NT2/D1 (cell line): ENCODE measurements at regions not wholly inside any gene's neighbourhood (a gene's known extent, or its start where the extent isn't known, plus 50 kb on each side); places are given as distances from the start of the nearest gene placed in this dataset.

Source experiments
- SUZ12 ChIP-seq: IDR thresholded peaks from 2 replicates; pipeline ENCODE4 v1.6.1; 2011; ENCODE audit not compliant: insufficient read length, insufficient read depth; ENCODE audit errors: extremely low read depth
- YY1 ChIP-seq: IDR thresholded peaks from 2 replicates; pipeline ENCODE4 v1.6.1; 2011; ENCODE audit not compliant: insufficient read length, insufficient read depth
- ZNF274 ChIP-seq: IDR thresholded peaks from 2 replicates; pipeline ENCODE4 v1.6.1; 2011; ENCODE audit warnings: mild to moderate bottlenecking, low read depth, low read length

DNA sequence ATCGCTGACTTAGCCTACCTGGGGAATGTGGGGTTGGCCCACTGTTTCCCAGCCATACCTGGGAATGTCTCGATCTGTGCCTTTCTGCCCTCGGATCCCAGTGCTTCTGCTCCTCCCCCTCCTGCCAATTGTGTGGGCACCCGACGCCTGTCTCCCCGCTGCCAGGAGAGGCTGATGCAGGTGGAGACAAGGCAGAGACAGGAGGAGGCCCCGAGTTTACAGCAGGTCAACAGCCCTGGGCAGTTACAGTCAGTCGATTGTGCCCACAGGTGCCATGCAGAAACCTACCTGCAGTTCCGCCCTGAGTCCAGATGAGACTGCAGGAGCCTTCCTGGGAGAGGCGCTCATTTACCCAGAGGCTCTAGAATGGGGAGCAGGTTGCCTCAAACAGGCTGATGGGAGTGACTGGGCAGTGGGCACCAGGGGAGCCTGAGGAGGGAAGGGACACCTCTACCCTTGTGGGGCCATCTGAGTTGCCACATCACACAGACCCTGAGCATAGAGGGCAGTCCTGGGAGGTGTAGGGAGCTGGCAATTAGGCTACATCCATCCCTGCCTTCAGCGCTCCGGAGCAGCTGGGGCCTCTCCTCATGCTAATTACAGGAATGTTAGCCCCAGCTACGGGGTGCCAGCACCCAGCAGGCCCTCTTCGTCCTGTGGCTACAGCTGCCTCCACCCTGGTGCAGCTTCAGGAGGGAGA, 300.1 kb downstream of the NDUFA10 start:
- no peak for TF ChIP-seq YY1
- TF ChIP-seq SUZ12 = no peak
- TF ChIP-seq ZNF274 = no peak
